SU-DHL-6 (cell line): ENCODE measurements at regions not wholly inside any gene's neighbourhood (a gene's known extent, or its start where the extent isn't known, plus 50 kb on each side); places are given as distances from the start of the nearest gene placed in this dataset.

Experiments used
- H2AFZ ChIP-seq: fragments of 200-600 bp; sonication (generic); 2 replicates; pipeline ENCODE4 v1.6.1; 2014; ENCODE audit warnings: low read depth, mild to moderate bottlenecking, moderate library complexity, mixed read lengths, antibody characterized with exemption, low read length; ENCODE audit not compliant: severe bottlenecking
- H3F3A ChIP-seq: fragments of 200-600 bp; shearing (Covaris generic); 2 replicates; pipeline ENCODE4 v1.6.0; 2016; ENCODE audit warnings: antibody characterized with exemption, mild to moderate bottlenecking; ENCODE audit not compliant: insufficient read depth
- H3K27ac ChIP-seq: fragments of 200-600 bp; sonication (generic); 2 replicates; pipeline ENCODE4 v1.5.1; 2016; ENCODE audit warnings: low read depth, mild to moderate bottlenecking, low read length, moderate library complexity, mixed read lengths
- H3K27me3 ChIP-seq: fragments of 200-600 bp; sonication (generic), shearing (Covaris generic); 2 replicates; pipeline ENCODE4 v1.6.0; 2014; ENCODE audit warnings: mild to moderate bottlenecking, low read length
- H3K36me3 ChIP-seq: fragments of 200-600 bp; sonication (generic); 2 replicates; pipeline ENCODE4 v1.6.1; 2014; ENCODE audit warnings: mild to moderate bottlenecking, low read length, mixed read lengths
- H3K4me2 ChIP-seq: fragments of 300-600, 200-600 bp; shearing (Covaris generic), sonication (generic); 2 replicates; pipeline ENCODE4 v1.6.0; 2014; ENCODE audit warnings: low read length, low read depth, mild to moderate bottlenecking; ENCODE audit not compliant: poor library complexity, severe bottlenecking
- H3K4me3 ChIP-seq: fragments of 200-600 bp; sonication (generic); 2 replicates; pipeline ENCODE4 v1.5.1; 2014; ENCODE audit warnings: antibody characterized with exemption, low read length, mild to moderate bottlenecking, mixed read lengths; ENCODE audit not compliant: insufficient read depth, poor library complexity, severe bottlenecking
- H3K79me2 ChIP-seq: fragments of 200-600 bp; sonication (generic); 2 replicates; pipeline ENCODE4 v1.6.1; 2014; ENCODE audit warnings: mild to moderate bottlenecking, low read length, moderate library complexity; ENCODE audit not compliant: insufficient read depth
- H3K9ac ChIP-seq: fragments of 200-600 bp; sonication (generic); 2 replicates; pipeline ENCODE4 v1.7.0; 2014; ENCODE audit warnings: mild to moderate bottlenecking, low read length
- H3K9me2 ChIP-seq: fragments of 200-600 bp; sonication (generic); replicated peaks from 2 replicates; pipeline ENCODE4 v1.6.1; 2014; ENCODE audit warnings: low read length; ENCODE audit not compliant: insufficient read depth
- H3K9me3 ChIP-seq: fragments of 200-600 bp; sonication (generic); 2 replicates; pipeline ENCODE4 v1.6.1; 2014; ENCODE audit warnings: low read length, mixed read lengths; ENCODE audit not compliant: insufficient read depth
- H4K20me1 ChIP-seq: fragments of 200-600 bp; sonication (generic); 2 replicates; pipeline ENCODE4 v1.6.1; 2014; ENCODE audit warnings: low read depth, mild to moderate bottlenecking, antibody characterized with exemption, low read length, moderate library complexity, mixed read lengths
- EZH2phosphoT487 ChIP-seq: fragments of 200-600 bp; sonication (generic), shearing (Covaris generic); conservative IDR thresholded peaks from 2 replicates; pipeline ENCODE4 v1.6.1; 2018; ENCODE audit warnings: mild to moderate bottlenecking, antibody characterized with exemption, low read length, moderate library complexity, mixed read lengths
- TF ChIP-seq, protein P1 (sequence below): fragments of 200-600 bp; sonication (generic); IDR thresholded peaks from one replicate; pipeline ENCODE4 v1.5.1; 2017; ENCODE audit warnings: antibody characterized with exemption, mild to moderate bottlenecking, low read length, moderate library complexity; ENCODE audit not compliant: insufficient read depth, poor library complexity, severe bottlenecking

DNA sequence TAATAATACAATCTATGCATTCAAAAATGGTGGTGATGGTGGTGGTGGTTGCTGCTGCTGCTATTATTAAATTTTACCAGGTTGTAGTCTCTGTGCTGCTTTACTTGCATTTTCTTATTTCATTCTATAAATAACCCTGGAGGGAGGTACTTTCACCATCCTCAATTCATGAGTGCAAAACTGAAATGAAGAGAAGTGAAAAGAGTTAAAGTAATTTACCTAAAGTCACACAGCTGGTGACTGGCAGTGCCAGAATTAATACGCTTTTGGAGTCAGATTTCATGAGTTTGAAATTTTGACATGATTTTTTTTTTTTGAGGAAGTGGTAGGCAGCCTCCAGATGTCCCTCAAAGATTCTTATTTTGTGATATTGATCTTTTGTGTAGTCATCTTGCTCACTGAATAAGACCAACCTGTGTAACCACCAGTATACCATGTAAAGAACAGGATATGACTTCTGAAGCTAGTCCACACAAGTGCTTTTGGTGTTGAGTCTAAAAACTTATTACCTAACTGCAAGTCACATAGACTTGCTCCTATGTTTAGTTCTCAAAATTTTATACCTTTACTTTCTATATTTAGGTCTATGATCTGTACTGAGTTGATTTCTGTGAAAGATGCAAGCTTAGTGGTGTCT is 218.8 kb downstream of the ZWINT start:
- Histone ChIP-seq H3K27me3 (no peaks in the 10 kb centered on the region), H2AFZ (no peak overlapping the region), H3K27ac (no peak overlapping the region), H3K79me2 (no peaks in the 10 kb centered on the region), H3F3A (no peaks in the 10 kb centered on the region), H3K4me2 (no peak overlapping the region), H3K4me3 (no peak overlapping the region), H3K9me3 (no peaks in the 10 kb centered on the region), H3K9ac (no peak overlapping the region), H3K36me3 (no peaks in the 10 kb centered on the region), H3K9me2 (no peaks in the 10 kb centered on the region), H4K20me1 (no peaks in the 10 kb centered on the region)
- TF ChIP-seq, protein P1, sequence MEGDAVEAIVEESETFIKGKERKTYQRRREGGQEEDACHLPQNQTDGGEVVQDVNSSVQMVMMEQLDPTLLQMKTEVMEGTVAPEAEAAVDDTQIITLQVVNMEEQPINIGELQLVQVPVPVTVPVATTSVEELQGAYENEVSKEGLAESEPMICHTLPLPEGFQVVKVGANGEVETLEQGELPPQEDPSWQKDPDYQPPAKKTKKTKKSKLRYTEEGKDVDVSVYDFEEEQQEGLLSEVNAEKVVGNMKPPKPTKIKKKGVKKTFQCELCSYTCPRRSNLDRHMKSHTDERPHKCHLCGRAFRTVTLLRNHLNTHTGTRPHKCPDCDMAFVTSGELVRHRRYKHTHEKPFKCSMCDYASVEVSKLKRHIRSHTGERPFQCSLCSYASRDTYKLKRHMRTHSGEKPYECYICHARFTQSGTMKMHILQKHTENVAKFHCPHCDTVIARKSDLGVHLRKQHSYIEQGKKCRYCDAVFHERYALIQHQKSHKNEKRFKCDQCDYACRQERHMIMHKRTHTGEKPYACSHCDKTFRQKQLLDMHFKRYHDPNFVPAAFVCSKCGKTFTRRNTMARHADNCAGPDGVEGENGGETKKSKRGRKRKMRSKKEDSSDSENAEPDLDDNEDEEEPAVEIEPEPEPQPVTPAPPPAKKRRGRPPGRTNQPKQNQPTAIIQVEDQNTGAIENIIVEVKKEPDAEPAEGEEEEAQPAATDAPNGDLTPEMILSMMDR, result no peak
- TF ChIP-seq EZH2phosphoT487, result no peak

DNA sequence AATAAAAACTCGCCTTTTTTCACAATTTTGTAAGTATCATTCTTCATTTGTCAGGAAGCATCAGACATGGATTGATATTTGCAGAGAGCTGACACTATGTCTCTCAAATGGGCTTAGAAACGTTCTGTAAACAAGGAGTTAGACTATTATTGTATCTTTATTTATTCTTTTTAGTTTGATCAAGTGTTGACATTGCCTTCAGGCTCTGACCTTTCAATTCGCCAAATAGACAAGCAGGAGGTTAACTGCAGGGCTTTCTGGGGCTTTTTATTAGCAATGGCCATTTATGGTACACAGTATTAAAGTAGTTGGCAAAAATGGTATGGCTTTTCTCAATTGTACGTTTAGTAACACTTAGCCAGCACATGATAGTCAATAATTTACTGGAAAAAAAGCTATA is 221.7 kb downstream of the ZWINT start:
- Histone ChIP-seq H4K20me1 (no peaks in the 10 kb centered on the region), H3F3A (no peaks in the 10 kb centered on the region), H3K4me2 (no peak overlapping the region), H3K27me3 (no peaks in the 10 kb centered on the region), H3K36me3 (no peaks in the 10 kb centered on the region), H2AFZ (no peak overlapping the region), H3K79me2 (no peaks in the 10 kb centered on the region), H3K9ac (no peak overlapping the region), H3K9me3 (no peaks in the 10 kb centered on the region), H3K9me2 (no peaks in the 10 kb centered on the region), H3K4me3 (no peak overlapping the region), H3K27ac (no peak overlapping the region)
- TF ChIP-seq EZH2phosphoT487, result no peak
- TF ChIP-seq, protein P1, result no peak

DNA sequence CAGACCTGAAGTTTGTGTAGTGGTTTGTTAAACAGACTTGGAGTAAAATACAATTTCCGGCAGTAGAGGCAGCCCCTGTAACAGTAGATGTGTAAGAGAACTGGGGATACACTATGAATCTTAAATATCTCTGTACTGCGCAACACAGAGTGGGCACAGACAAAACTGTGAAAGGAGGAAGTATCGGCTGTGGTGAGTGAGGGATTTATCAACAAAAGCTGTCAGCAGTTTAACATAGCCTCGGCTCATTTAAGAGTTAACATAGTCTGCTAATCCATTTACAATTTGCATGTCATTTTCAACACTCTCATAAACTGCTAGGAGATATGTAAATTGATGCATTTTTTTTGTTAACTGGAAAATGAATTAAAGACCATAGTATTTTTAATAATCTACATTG is 225.2 kb downstream of the ZWINT start:
- no peaks in the 10 kb centered on the region for H3K36me3 ChIP-seq
- no peaks in the 10 kb centered on the region for H4K20me1 ChIP-seq
- no peaks in the 10 kb centered on the region for H3K9me2 ChIP-seq
- no peaks in the 10 kb centered on the region for H3K79me2 ChIP-seq
- H3K27ac ChIP-seq, result no peak overlapping the region
- H2AFZ ChIP-seq, result no peak overlapping the region
- no peaks in the 10 kb centered on the region for H3F3A ChIP-seq
- no peak overlapping the region for H3K4me3 ChIP-seq
- H3K4me2 ChIP-seq, result no peak overlapping the region
- H3K9ac ChIP-seq, result no peak overlapping the region
- TF ChIP-seq, protein P1, result no peak
- TF ChIP-seq EZH2phosphoT487, result no peak
- H3K9me3 ChIP-seq, result no peaks in the 10 kb centered on the region
- no peaks in the 10 kb centered on the region for H3K27me3 ChIP-seq
